IMR-90 (cell line): ENCODE measurements at regions not wholly inside any gene's neighbourhood (a gene's known extent, or its start where the extent isn't known, plus 50 kb on each side); places are given as distances from the start of the nearest gene placed in this dataset.

Source experiments
- ATAC-seq: fragments of 200-7000 bp; cut with Tn5 transposase; 2 replicates; pipeline ENCODE4 v1.9.1; 2020; ENCODE audit warnings: low read depth, mild to moderate bottlenecking, moderate library complexity
- BruUV-seq: library from RNA; stranded (reverse); fragments of 400-500 nt; replicated peaks from 2 replicates; lab custom pipeline; 2021; lab: Mats Ljungman, UMichigan
- CTCF ChIA-PET: fragments of 300-600 bp; formaldehyde crosslinking; extraction: SDS; loops from one replicate; lab custom pipeline; 2021; ENCODE audit warnings: antibody characterized with exemption; lab: Yijun Ruan, JAX
- POLR2A ChIA-PET: fragments of 300-600 bp; sonication (Branson Sonifier 250); formaldehyde crosslinking; loops from one replicate; lab custom pipeline; 2022; ENCODE audit warnings: antibody characterized with exemption; ENCODE audit not compliant: unreplicated experiment; lab: Charles Lee
- DNase-seq: peaks from one replicate; pipeline ENCODE4 v3.0.0; 2013
- H2AFZ ChIP-seq: replicated peaks from 2 replicates; pipeline ENCODE3; 2013; ENCODE audit warnings: low read length, mild to moderate bottlenecking; ENCODE audit not compliant: poor library complexity
- H2AK5ac ChIP-seq: 2 replicates; pipeline ENCODE4 v1.6.1; 2013; ENCODE audit warnings: low read depth, low read length, inconsistent platforms
- H2AK9ac ChIP-seq: replicated peaks from 2 replicates; pipeline ENCODE3; 2013; ENCODE audit warnings: mild to moderate bottlenecking, low read depth, low read length, moderate library complexity; ENCODE audit not compliant: poor library complexity
- H2BK120ac ChIP-seq: 2 replicates; pipeline ENCODE4 v1.6.1; 2013; ENCODE audit warnings: low read depth, low read length, inconsistent platforms
- H2BK15ac ChIP-seq: 3 replicates; pipeline ENCODE4 v1.6.1; 2013; ENCODE audit warnings: low read depth, low read length, inconsistent platforms
- H2BK20ac ChIP-seq: 2 replicates; pipeline ENCODE4 v1.6.1; 2013; ENCODE audit warnings: low read depth, mild to moderate bottlenecking, inconsistent platforms, low read length, moderate library complexity
- H2BK5ac ChIP-seq: 2 replicates; pipeline ENCODE4 v1.6.1; 2013; ENCODE audit warnings: mild to moderate bottlenecking, low read depth, low read length, inconsistent platforms; ENCODE audit not compliant: poor library complexity, severe bottlenecking
- H3K14ac ChIP-seq: replicated peaks from 2 replicates; pipeline ENCODE4 v1.6.1; 2013; ENCODE audit warnings: low read depth, low read length, inconsistent platforms
- H3K18ac ChIP-seq: 2 replicates; pipeline ENCODE4 v1.6.1; 2013; ENCODE audit warnings: low read depth, low read length, control low read depth
- H3K23ac ChIP-seq: 2 replicates; pipeline ENCODE4 v1.6.1; 2013; ENCODE audit warnings: low read depth, low read length, inconsistent platforms
- H3K27ac ChIP-seq: 2 replicates; pipeline ENCODE4 v1.5.1; 2013; ENCODE audit warnings: mild to moderate bottlenecking, control low read depth, low read length; ENCODE audit not compliant: insufficient read depth
- H3K27me3 ChIP-seq: 2 replicates; pipeline ENCODE4 v1.6.1; 2013; ENCODE audit warnings: low read length; ENCODE audit not compliant: control insufficient read depth, insufficient read depth
- H3K36me3 ChIP-seq: 2 replicates; pipeline ENCODE4 v1.6.1; 2013; ENCODE audit warnings: low read length, mixed read lengths; ENCODE audit not compliant: control insufficient read depth, insufficient read depth
- H3K4ac ChIP-seq: 2 replicates; pipeline ENCODE4 v1.6.1; 2013; ENCODE audit warnings: low read depth, low read length, inconsistent platforms
- H3K4me1 ChIP-seq: 2 replicates; pipeline ENCODE4 v1.6.1; 2013; ENCODE audit warnings: low read length, mixed read lengths; ENCODE audit not compliant: control insufficient read depth, insufficient read depth
- H3K4me2 ChIP-seq: 2 replicates; pipeline ENCODE4 v1.6.1; 2013; ENCODE audit warnings: low read depth, mild to moderate bottlenecking, control low read depth, low read length, moderate library complexity
- H3K4me3 ChIP-seq: 2 replicates; pipeline ENCODE4 v1.5.1; 2013; ENCODE audit warnings: low read depth, mild to moderate bottlenecking, control low read depth, low read length, moderate library complexity; ENCODE audit not compliant: insufficient read depth
- H3K56ac ChIP-seq: 2 replicates; pipeline ENCODE4 v1.6.1; 2013; ENCODE audit warnings: low read length, inconsistent platforms; ENCODE audit not compliant: insufficient read depth; ENCODE audit errors: extremely low read depth
- H3K79me1 ChIP-seq, 2 experiments: 2 replicates each; pipeline ENCODE4 v1.6.1; 2013; ENCODE audit warnings: low read length in 2 of 2, inconsistent platforms in 1 of 2, low read depth in 1 of 2
- H3K9ac ChIP-seq: 2 replicates; pipeline ENCODE4 v1.6.1; 2013; ENCODE audit warnings: low read depth, low read length, control low read depth
- H3K9me1 ChIP-seq: 2 replicates; pipeline ENCODE4 v1.6.1; 2013; ENCODE audit warnings: low read length, inconsistent platforms; ENCODE audit not compliant: insufficient read depth
- H3K9me3 ChIP-seq: 2 replicates; pipeline ENCODE4 v1.6.1; 2013; ENCODE audit warnings: low read length; ENCODE audit not compliant: control insufficient read depth, insufficient read depth
- H4K20me1 ChIP-seq: 2 replicates; pipeline ENCODE4 v1.6.1; 2013; ENCODE audit warnings: low read length, inconsistent platforms; ENCODE audit not compliant: insufficient read depth
- H4K5ac ChIP-seq: 2 replicates; pipeline ENCODE4 v1.6.1; 2013; ENCODE audit warnings: mild to moderate bottlenecking, low read depth, low read length, control low read depth
- H4K8ac ChIP-seq, 2 experiments: 2 replicates each; pipeline ENCODE4 v1.6.1; 2013; ENCODE audit warnings: low read depth in 2 of 2, low read length in 2 of 2, control low read depth in 1 of 2, inconsistent platforms in 1 of 2
- H4K91ac ChIP-seq: 2 replicates; pipeline ENCODE4 v1.6.1; 2013; ENCODE audit warnings: low read depth, low read length, inconsistent platforms; ENCODE audit not compliant: insufficient read depth
- BHLHE40 ChIP-seq: fragments of 150-350 bp; IDR thresholded peaks from 2 replicates; pipeline ENCODE4 v1.6.1; 2016; ENCODE audit warnings: mild to moderate bottlenecking, low read depth, low read length
- MXI1 ChIP-seq: IDR thresholded peaks from 2 replicates; pipeline ENCODE4 v1.6.1; 2012; ENCODE audit warnings: low read depth, mild to moderate bottlenecking, low read length, moderate library complexity, borderline replicate concordance
- RCOR1 ChIP-seq: IDR thresholded peaks from 2 replicates; pipeline ENCODE4 v1.6.1; 2012; ENCODE audit warnings: mild to moderate bottlenecking, low read length, improper control_type of control experiment; ENCODE audit not compliant: insufficient replicate concordance
- SMC3 ChIP-seq: fragments of 150-350 bp; IDR thresholded peaks from 2 replicates; pipeline ENCODE4 v1.6.1; 2016; ENCODE audit warnings: low read depth, mild to moderate bottlenecking, antibody characterized with exemption, low read length, moderate library complexity
- WGBS, 2 experiments: methylation state at CpG; one replicate each; pipeline versions ENCODE4 v1.1.5 to v1.1.7; 2013; ENCODE audit warnings: missing lambda C conversion rate in 2 of 2; ENCODE audit not compliant: insufficient read length in 1 of 2; ENCODE audit errors: extremely low coverage in 2 of 2; 5-methylcytosine and 5-hydroxymethylcytosine counted together
- dilution Hi-C: fragments of 300-500 bp; cut with HindIII; formaldehyde crosslinking; loops from one replicate; pipeline ENCODE4 v1.14.3; 2018; ENCODE audit warnings: low sequenced_read_pairs; ENCODE audit not compliant: unreplicated experiment
- in situ Hi-C: fragments of 300-500 bp; cut with MboI; formaldehyde crosslinking; loops from 3 replicates; pipeline ENCODE4 v1.14.3; 2019; ENCODE audit warnings: low sequenced_read_pairs, inconsistent platforms, mixed read lengths
- intact Hi-C: fragments of 100-400 bp; cut with micrococcal nuclease; formaldehyde crosslinking; loops from 2 replicates; pipeline ENCODE4 v1.10.0; 2022

DNA sequence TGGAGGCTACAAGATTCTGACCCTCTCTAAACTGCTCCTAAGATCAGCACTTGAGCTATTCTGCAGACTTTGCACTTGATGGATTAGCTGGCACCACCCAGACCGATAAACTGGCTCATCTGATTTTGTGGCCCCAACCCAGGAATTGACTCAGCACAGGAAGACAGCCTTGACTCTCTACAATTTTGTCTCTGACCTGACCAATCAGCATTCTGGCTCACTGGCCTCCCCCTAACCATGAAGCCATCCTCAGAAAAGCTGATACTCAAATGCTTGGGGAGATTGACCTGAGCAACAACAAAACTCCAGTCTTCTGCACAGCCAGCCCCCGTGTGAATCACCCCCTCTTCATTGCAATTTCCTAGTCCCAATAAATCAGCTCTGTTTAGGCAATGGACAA, 195.4 kb upstream of the PPP1R2C start:
- ATAC-seq: no peak
- WGBS, 2 experiments: 17% methylated on average over 1 of the region's 2 CpGs; no CpG with 5 or more reads in 1 of the 2 experiments
- Histone ChIP-seq H3K27me3 (no peaks in the 10 kb centered on the region), H2AFZ (no peak overlapping the region), H2BK20ac (no peak overlapping the region), H3K4me1 (no peaks in the 10 kb centered on the region), H3K4me3 (no peak overlapping the region), H3K27ac (no peak overlapping the region), H4K91ac (no peak overlapping the region), H3K9me3 (no peaks in the 10 kb centered on the region), H3K4ac (no peak overlapping the region), H3K4me2 (no peak overlapping the region), H4K5ac (no peak overlapping the region), H2BK120ac (no peak overlapping the region), H3K56ac (no peak overlapping the region), H3K36me3 (no peaks in the 10 kb centered on the region), H3K18ac (no peak overlapping the region), H3K9ac (no peak overlapping the region), H3K9me1 (no peaks in the 10 kb centered on the region), H2AK9ac (no peak overlapping the region), H3K79me1 (no peaks in the 10 kb centered on the region), H2AK5ac (no peak overlapping the region), H3K14ac (no peak overlapping the region), H3K23ac (no peak overlapping the region), H4K20me1 (no peaks in the 10 kb centered on the region), H4K8ac (no peak overlapping the region), H2BK5ac (no peak overlapping the region), H2BK15ac (no peak overlapping the region)
- TF ChIP-seq SMC3: no peak
- no peak for TF ChIP-seq MXI1
- TF ChIP-seq RCOR1: no peak
- TF ChIP-seq BHLHE40: no peak
- dilution Hi-C loops: no loop called here
- in situ Hi-C loops: no loop called here
- no TSS peak for BruUV-seq
- DNase-seq: no peak
- CTCF ChIA-PET: no interaction called here
- intact Hi-C loops: no loop called here
- POLR2A ChIA-PET: no interaction called here
